ENCODE measurements at regions not wholly inside any gene's neighbourhood (a gene's known extent, or its start where the extent isn't known, plus 50 kb on each side); places are given as distances from the start of the nearest gene placed in this dataset.

DNA sequence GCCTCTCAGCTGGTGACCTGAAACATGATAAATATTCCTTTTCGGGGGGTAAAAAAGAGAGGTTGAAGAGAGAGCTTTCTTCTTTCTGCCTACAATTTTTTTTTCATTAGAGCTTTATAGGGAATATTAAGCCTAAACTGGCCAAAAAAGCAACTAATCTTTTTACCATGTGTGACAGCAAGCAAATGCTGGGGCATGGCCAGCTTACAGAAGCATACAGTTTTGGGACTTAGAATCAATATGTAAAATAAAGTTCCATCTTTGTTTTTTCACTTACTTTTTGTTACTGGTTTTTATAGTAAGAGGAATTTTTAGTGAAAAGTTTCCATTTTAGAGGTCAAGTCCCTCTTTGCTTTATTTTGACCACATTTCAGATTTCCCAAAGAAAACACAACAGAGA, 301.2 kb upstream of the DEPDC1 start:
- no peak for TF ChIP-seq POLR2A (IDR thresholded peaks at IDR 0.05)
- TF ChIP-seq, protein P1, sequence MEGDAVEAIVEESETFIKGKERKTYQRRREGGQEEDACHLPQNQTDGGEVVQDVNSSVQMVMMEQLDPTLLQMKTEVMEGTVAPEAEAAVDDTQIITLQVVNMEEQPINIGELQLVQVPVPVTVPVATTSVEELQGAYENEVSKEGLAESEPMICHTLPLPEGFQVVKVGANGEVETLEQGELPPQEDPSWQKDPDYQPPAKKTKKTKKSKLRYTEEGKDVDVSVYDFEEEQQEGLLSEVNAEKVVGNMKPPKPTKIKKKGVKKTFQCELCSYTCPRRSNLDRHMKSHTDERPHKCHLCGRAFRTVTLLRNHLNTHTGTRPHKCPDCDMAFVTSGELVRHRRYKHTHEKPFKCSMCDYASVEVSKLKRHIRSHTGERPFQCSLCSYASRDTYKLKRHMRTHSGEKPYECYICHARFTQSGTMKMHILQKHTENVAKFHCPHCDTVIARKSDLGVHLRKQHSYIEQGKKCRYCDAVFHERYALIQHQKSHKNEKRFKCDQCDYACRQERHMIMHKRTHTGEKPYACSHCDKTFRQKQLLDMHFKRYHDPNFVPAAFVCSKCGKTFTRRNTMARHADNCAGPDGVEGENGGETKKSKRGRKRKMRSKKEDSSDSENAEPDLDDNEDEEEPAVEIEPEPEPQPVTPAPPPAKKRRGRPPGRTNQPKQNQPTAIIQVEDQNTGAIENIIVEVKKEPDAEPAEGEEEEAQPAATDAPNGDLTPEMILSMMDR (IDR thresholded peaks at IDR 0.05), result no peak
